Parathyroid adenoma (tissue), 2 donors: ENCODE measurements at regions not wholly inside any gene's neighbourhood (a gene's known extent, or its start where the extent isn't known, plus 50 kb on each side); places are given as distances from the start of the nearest gene placed in this dataset.

Source experiments
- H2AFZ ChIP-seq: fragments of 300-600 bp; sonication (generic); one replicate; pipeline ENCODE4 v1.7.0; 2017; ENCODE audit warnings: antibody characterized with exemption, mild to moderate bottlenecking
- H3K27ac ChIP-seq: fragments of 300-600 bp; sonication (generic); one replicate; pipeline ENCODE4 v1.7.0; 2017
- H3K27me3 ChIP-seq: fragments of 300-600 bp; sonication (generic); one replicate; pipeline ENCODE4 v1.7.0; 2017; ENCODE audit warnings: low read length; ENCODE audit not compliant: control insufficient read depth, insufficient read depth
- H3K36me3 ChIP-seq: fragments of 300-600 bp; sonication (generic); one replicate; pipeline ENCODE4 v1.7.0; 2017; ENCODE audit warnings: low read length; ENCODE audit not compliant: control insufficient read depth, insufficient read depth
- H3K4me1 ChIP-seq: fragments of 300-600 bp; sonication (generic); one replicate; pipeline ENCODE4 v1.7.0; 2017; ENCODE audit warnings: control low read depth
- H3K4me2 ChIP-seq: fragments of 300-600 bp; sonication (generic); one replicate; pipeline ENCODE4 v1.7.0; 2017; ENCODE audit warnings: low read length
- H3K4me3 ChIP-seq: fragments of 300-600 bp; sonication (generic); one replicate; pipeline ENCODE4 v1.7.0; 2017; ENCODE audit warnings: low read depth, low read length
- H3K79me2 ChIP-seq: fragments of 300-600 bp; sonication (generic); one replicate; pipeline ENCODE4 v1.7.0; 2017; ENCODE audit warnings: control low read depth
- H3K9ac ChIP-seq: fragments of 300-600 bp; sonication (generic); one replicate; pipeline ENCODE4 v1.7.0; 2017; ENCODE audit warnings: mild to moderate bottlenecking
- H3K9me3 ChIP-seq: fragments of 300-600 bp; sonication (generic); one replicate; pipeline ENCODE4 v1.7.0; 2017; ENCODE audit warnings: low read length; ENCODE audit not compliant: control insufficient read depth
- TF ChIP-seq, protein P1 (sequence below): fragments of 300-600 bp; sonication (generic); IDR thresholded peaks from one replicate; pipeline ENCODE4 v1.7.0; 2017; ENCODE audit warnings: antibody characterized with exemption, mild to moderate bottlenecking
- donor health status: primary hyperparathyroidism.

GRCh38 chr6:17038316-17038715 is 63.5 kb upstream of the STMND1 start:
- no peaks in the 10 kb centered on the region for H3K4me1 ChIP-seq
- H2AFZ ChIP-seq = no peak overlapping the region
- H3K4me2 ChIP-seq = no peak overlapping the region
- TF ChIP-seq, protein P1, sequence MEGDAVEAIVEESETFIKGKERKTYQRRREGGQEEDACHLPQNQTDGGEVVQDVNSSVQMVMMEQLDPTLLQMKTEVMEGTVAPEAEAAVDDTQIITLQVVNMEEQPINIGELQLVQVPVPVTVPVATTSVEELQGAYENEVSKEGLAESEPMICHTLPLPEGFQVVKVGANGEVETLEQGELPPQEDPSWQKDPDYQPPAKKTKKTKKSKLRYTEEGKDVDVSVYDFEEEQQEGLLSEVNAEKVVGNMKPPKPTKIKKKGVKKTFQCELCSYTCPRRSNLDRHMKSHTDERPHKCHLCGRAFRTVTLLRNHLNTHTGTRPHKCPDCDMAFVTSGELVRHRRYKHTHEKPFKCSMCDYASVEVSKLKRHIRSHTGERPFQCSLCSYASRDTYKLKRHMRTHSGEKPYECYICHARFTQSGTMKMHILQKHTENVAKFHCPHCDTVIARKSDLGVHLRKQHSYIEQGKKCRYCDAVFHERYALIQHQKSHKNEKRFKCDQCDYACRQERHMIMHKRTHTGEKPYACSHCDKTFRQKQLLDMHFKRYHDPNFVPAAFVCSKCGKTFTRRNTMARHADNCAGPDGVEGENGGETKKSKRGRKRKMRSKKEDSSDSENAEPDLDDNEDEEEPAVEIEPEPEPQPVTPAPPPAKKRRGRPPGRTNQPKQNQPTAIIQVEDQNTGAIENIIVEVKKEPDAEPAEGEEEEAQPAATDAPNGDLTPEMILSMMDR = no peak
- H3K27me3 ChIP-seq = no peaks in the 10 kb centered on the region
- H3K4me3 ChIP-seq = no peak overlapping the region
- H3K36me3 ChIP-seq = no peaks in the 10 kb centered on the region
- H3K27ac ChIP-seq = no peak overlapping the region
- no peaks in the 10 kb centered on the region for H3K79me2 ChIP-seq
- H3K9ac ChIP-seq = no peak overlapping the region
- no peaks in the 10 kb centered on the region for H3K9me3 ChIP-seq

DNA sequence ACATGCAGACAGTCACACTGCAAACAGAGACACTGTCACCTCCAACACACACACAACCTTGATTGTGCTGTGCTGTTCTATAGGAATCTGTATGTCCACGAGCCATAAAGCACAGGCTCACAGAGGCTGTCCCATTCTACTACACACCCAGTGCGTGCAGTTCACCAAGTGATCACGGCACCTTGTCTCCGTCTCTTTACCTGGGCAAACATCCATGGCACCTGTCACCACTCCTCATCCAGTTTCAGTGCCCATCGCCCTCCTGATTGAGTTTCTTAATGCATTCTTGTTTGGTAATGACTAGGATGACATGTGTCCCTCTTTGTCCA is 65.8 kb upstream of the STMND1 start:
- Histone ChIP-seq H3K9me3 (no peaks in the 10 kb centered on the region), H3K4me2 (no peak overlapping the region), H3K9ac (no peak overlapping the region), H3K36me3 (no peaks in the 10 kb centered on the region), H3K4me3 (no peak overlapping the region), H3K27ac (no peak overlapping the region), H2AFZ (no peak overlapping the region), H3K27me3 (no peaks in the 10 kb centered on the region), H3K79me2 (no peaks in the 10 kb centered on the region), H3K4me1 (no peaks in the 10 kb centered on the region)
- TF ChIP-seq, protein P1 = no peak

DNA sequence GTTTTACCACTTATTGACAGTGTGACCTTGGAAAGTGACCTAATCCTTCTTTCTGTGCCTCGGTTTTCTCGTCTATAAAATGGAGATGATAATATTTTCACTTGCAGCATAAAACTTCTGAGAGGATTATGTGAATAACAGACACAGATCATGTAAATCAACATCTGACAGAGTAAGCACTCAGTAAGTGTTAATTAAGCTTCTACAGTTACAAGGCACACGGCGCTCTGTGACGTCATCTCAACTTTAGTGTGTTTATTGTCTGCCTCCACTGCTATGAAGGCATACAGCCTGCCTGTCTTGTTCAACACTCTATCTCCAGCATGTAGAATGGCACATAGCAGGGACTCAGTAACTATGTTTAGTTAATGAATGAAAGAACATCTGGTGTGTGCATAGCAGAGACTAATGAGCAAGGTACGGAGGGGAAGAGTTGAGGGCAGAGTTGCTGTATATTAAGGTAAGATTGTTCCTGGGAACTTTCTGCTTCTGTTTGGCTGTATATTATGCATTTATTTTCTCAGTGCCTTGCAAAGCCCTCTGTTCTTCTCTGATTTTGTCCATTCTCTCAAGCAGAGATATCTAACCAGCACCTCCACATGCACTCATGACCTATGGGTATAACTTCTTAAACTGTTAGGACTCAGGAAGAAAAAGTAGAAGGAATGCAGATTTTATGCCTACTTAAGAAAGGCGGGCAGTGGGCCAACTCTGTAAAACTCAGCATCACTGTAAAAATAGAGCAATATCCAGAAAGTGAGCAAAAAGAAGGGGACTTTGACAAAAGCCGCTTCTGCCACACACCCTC is 66.4 kb upstream of the STMND1 start:
- no peak overlapping the region for H3K4me2 ChIP-seq
- no peaks in the 10 kb centered on the region for H3K4me1 ChIP-seq
- H3K27ac ChIP-seq = no peak overlapping the region
- no peaks in the 10 kb centered on the region for H3K9me3 ChIP-seq
- H3K4me3 ChIP-seq = no peak overlapping the region
- no peak overlapping the region for H3K9ac ChIP-seq
- no peaks in the 10 kb centered on the region for H3K79me2 ChIP-seq
- H3K27me3 ChIP-seq = no peaks in the 10 kb centered on the region
- TF ChIP-seq, protein P1 = no peak
- H2AFZ ChIP-seq = no peak overlapping the region
- no peaks in the 10 kb centered on the region for H3K36me3 ChIP-seq

DNA sequence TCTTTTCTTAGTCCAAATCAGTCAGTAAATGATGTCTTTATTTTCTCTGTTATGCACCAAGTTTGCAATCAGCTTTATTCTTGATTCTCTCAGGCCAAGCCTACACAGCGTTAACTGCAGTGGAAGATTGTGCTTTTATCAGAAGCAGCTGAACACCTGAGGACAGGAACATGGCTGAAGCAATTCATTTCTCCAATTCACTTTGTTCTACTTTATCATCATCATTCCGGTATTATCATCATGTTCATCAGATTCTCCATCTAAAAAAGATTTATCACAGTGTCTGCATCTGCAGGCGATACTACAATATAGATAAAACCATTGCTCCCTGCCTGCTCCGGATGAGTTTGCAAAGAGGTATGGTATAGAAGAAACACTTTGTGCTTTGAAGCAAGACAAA is 68.1 kb upstream of the STMND1 start:
- Histone ChIP-seq H3K4me1 (no peaks in the 10 kb centered on the region), H3K9ac (no peak overlapping the region), H3K4me3 (no peak overlapping the region), H3K4me2 (no peak overlapping the region), H3K79me2 (no peaks in the 10 kb centered on the region), H3K36me3 (no peaks in the 10 kb centered on the region), H3K27ac (no peak overlapping the region), H2AFZ (no peak overlapping the region), H3K27me3 (no peaks in the 10 kb centered on the region), H3K9me3 (no peaks in the 10 kb centered on the region)
- TF ChIP-seq, protein P1 = no peak
